LHCN-M2 (cell line): ENCODE measurements at regions not wholly inside any gene's neighbourhood (a gene's known extent, or its start where the extent isn't known, plus 50 kb on each side); places are given as distances from the start of the nearest gene placed in this dataset.
A peak's percentile ranks its signal among the peaks of the same experiment; 100 is the strongest.

Experiments
- DNase-seq: peaks from one replicate; pipeline ENCODE4 v3.0.0-alpha.2; 2012; ENCODE audit warnings: low read depth

GRCh38 chr9:82212885-82213284 lies 224.3 kb downstream of the SPATA31D1 start:
- DNase-seq, result no peak

DNA sequence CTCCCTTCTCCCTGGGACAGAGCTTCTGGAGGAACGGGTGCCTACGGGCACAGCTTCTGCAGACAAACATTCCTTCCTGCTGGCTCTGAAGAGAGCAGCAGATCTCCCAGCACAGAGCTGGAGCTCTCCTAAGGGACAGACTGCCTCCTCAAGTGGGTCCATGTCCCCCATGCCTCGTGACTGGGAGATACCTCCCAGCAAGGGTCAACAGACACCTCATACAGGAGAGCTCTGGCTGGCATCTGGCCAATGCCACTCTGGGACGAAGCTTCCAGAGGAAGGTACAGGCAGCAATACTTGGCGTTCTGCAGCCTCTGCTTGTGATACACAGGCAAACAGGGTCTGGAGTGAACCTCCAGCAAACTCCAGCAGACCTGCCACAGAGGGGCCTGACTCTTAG lies 227.9 kb downstream of the SPATA31D1 start:
- no peak for DNase-seq

GRCh38 chr9:82223442-82223841 lies 234.9 kb downstream of the SPATA31D1 start:
- DNase-seq, result no peak

- no peak for DNase-seq
These were observed 242.8 kb downstream of the SPATA31D1 start for GRCh38 chr9:82231411-82231810.

DNA sequence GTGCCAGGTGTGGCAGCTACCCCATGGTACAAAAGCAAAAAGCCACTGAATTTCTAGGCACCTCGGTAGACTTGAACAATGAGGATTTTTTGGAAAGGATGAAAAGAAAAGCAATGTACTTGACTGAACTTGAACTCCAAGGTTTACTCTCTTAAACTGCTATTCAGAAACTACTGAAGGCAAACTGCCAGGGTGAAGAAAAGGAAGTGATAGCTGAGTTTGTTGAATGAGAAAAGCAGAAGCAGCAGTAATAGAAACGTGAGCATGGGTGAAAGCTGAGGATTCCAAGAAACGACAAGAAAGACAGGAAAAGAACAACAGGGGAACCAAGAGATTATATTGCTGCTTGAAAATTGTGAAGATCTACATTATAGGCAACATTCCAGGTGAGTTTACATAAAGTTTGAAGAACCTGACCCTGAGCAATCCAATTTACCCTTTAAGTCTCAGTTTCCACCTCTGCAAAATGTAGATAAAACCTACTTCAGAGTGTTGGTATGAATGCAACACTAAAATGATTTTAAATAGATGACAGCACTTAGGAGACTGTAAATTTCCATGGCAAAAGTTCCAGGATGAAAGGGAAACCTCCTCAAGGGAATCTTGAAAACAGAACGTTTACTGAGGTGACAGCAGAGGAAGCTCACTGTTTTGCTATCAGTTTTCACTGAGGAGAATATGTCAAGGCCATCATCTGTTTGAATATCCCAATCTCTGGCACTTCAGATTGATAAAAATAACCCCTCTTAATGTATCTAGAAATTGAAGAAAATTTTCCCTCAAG lies 245.8 kb downstream of the SPATA31D1 start:
- DNase-seq, result no peak

GRCh38 chr9:82242285-82242963 lies 253.9 kb downstream of the SPATA31D1 start:
- no peak for DNase-seq

GRCh38 chr9:82247318-82247717 lies 258.7 kb downstream of the SPATA31D1 start:
- no peak for DNase-seq

GRCh38 chr9:82252116-82252515 lies 263.5 kb downstream of the SPATA31D1 start:
- DNase-seq, result no peak

DNA sequence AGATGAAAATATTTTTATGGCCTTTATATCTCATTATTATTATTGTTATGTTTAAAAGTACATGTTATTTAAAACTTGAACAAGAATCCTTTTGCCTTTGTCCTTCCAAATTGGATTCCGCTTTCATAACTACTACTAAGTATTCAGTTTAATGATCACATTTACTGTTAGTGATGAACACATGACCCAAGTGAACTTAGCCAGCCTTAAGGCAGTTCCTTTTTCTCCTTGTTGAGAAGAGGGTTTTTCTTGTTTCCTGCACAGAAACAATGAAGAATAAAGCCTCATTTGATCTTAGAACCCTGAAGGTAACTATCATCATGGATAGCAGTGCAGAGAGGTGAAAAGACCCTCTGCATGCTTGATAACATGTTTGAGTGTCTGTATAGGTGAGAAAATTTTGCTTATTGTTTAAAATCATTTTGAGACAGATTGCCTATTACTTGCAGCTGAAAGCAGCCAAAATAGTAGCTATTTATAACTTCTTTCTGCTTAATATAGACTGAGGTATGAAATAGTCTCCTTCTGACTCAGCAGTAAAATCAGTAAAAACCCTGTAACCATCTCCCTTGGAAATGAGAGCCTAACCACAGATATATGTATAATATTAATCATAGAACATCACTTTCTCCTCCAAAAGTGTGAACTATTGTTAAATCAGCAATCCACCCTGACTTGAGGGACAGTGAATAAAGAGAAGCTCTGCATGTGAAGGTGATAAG lies 266.2 kb downstream of the SPATA31D1 start:
- DNase-seq, result no peak

GRCh38 chr9:82255481-82256176 lies 267.1 kb downstream of the SPATA31D1 start:
- no peak for DNase-seq

DNA sequence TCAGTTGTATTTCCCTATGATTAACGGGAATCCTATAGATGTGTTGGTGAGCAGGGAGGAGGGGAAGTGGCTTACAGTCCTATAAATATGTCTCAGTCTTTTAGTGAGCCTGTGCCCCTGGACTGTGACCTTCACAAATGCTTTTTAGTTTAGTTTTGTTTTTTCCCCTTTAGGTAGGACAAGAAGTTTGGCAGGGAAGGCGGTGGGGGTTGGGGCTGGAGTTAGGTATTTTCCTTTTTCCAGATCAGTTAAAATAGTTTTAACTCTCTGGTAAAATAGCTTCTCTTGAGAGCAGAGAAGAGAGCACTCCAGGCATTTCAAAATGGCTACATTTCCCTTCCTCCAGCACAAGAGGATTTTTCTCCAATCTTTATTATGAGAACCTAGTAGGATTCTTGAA lies 272.1 kb downstream of the SPATA31D1 start:
- DNase-seq, result no peak

- DNase-seq, result no peak
These were observed 275.0 kb downstream of the SPATA31D1 start for GRCh38 chr9:82263619-82264018.

- DNase-seq, result no peak
These were observed 282.6 kb downstream of the SPATA31D1 start for GRCh38 chr9:82271106-82271561.

DNA sequence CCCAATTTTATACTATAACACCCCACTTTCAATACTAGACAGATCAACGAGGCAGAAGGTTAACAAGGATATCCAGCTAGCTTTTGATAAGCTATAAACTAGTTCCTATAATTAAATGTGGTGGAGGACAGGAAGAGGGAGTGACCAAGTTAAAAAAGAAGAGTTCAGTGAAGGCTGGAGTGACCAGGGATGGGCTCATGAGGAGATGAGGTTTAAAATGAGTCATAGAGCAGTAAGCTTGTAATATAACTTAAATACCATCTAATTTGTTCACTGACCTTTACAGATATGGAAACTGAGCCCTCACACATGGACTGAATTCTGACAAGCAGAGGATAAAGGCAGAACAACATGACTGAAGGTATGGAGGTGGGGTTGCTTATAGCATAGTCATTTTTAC lies 284.5 kb downstream of the SPATA31D1 start:
- no peak for DNase-seq

- DNase-seq, result no peak
These were observed 286.8 kb downstream of the SPATA31D1 start for GRCh38 chr9:82275258-82275927.

- no peak for DNase-seq
These were observed 292.5 kb downstream of the SPATA31D1 start for GRCh38 chr9:82281066-82281465.

GRCh38 chr9:82284758-82285157 lies 296.2 kb downstream of the SPATA31D1 start:
- no peak for DNase-seq

DNA sequence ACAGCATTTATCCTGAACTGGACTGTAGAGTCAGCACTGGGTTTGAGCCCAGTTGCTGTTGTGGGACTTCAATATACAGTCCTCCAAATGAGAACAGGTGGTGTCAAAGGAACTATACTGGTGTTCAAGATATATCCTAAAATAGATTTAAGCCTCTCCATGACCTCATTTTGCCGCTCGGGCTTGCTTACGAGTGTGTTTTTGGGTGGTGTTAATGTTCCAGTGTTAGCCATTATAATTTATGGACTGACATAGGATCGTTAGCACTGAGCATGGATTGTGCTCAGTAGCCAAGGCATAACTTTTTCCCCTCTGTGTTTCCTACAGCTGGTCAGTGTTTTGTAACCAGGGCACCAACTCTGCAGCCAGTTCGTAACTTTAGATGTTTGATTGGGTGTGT lies 306.6 kb downstream of the SPATA31D1 start:
- DNase-seq, result no peak

GRCh38 chr9:82299870-82300269 lies 311.3 kb downstream of the SPATA31D1 start:
- no peak for DNase-seq

DNA sequence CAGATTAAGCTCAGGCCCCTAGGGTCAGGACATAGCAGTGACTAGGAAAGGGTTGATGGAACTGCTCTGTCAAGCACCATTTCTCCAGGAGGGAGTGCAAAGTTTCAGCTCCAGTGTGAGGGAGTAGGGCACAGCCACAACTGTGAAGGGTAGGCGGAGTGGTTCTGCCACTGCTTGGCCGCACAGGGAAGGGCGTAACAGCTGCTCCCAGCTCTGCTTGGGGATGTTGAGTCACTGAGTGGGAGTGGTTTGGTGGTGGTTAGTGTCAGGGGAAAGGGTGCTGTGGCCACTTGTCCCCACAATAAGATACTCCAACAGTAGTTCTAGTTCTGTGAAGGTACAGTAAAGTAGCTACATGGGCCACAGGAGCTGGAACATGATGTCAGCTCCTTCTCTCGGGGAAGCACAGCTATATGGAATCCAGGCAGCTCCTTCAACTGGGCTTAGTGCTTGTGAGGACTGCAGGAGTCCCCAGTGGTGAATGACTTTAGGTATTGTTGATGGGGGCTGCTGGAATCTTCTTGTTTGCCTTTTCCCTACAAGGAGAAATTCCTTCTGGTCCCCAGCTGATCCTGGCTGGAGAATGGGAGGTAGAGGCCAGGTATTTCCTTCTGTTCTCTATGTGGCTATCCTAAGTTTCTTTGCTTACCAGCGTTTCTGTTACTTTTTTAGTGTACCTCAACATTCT lies 314.5 kb downstream of the SPATA31D1 start:
- DNase-seq, result peak; percentile 10

DNA sequence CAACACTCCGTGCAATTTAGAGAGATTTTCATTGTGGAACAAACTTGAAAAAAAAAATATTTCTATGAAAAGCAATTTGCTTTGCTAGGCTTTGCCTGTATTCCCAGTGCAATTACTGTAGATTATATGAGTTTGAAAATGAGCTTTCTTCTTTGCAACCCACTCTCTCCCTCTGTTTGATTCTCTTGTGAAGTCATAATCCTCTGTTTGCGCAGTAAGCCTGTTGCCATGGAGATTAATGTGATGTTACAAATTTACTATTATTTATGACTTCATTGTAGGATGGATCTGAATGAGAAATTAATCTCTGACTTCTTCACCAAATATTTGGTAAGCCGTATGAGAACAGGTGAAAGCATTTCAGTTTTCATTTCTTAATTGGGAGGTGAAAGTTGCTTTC lies 320.3 kb downstream of the SPATA31D1 start:
- DNase-seq, result no peak
